Adrenal gland (tissue), 9 donors: ENCODE measurements at regions not wholly inside any gene's neighbourhood (a gene's known extent, or its start where the extent isn't known, plus 50 kb on each side); places are given as distances from the start of the nearest gene placed in this dataset.

ENCODE experiments used
- DNase-seq, 7 donors: peaks; one replicate each; pipeline ENCODE4 v3.0.0-alpha.2; 2019 to 2020
- H3K27ac ChIP-seq, 5 donors: fragments of 200-600 bp; sonication (generic) in 4 of 5; 1 replicate in 3 of 5; 2 replicates in 2 of 5; pipeline versions ENCODE4 v1.5.1 to v1.8.0; 2016 to 2020; ENCODE audit warnings: mild to moderate bottlenecking in 1 of 5
- H3K27me3 ChIP-seq: fragments of 200-600 bp; 2 replicates; pipeline ENCODE4 v1.8.0; 2021
- H3K36me3 ChIP-seq, 2 donors: fragments of 200-600 bp; replicated peaks in 1 of 2; 1 replicate in 1 of 2; 2 replicates in 1 of 2; pipeline versions ENCODE4 v1.5.1 to v1.8.0; 2018 to 2022
- H3K4me1 ChIP-seq, 2 donors: fragments of 200-600 bp; replicated peaks in 1 of 2; 1 replicate in 1 of 2; 2 replicates in 1 of 2; pipeline versions ENCODE4 v1.5.1 to v1.8.0; 2018 to 2021
- H3K4me3 ChIP-seq, 4 donors: fragments of 200-600 bp; sonication (generic) in 3 of 4; one replicate each; pipeline ENCODE4 v1.5.1; 2016 to 2018
- H3K9me3 ChIP-seq, 3 donors: fragments of 200-600 bp; sonication (generic) in 1 of 3; replicated peaks in 1 of 3; 1 replicate in 2 of 3; 2 replicates in 1 of 3; pipeline versions ENCODE4 v1.5.1 to v1.8.0; 2016 to 2021
- CTCF ChIP-seq, 6 experiments: fragments of 450-650 bp in 4 of 6; fragments of 200-600 bp in 2 of 6; sonication (generic) in 1 of 6; IDR thresholded peaks; 1 replicate in 5 of 6; 2 replicates in 1 of 6; pipeline versions ENCODE4 v1.5.1 to v1.8.0; 2016 to 2021; ENCODE audit warnings: antibody characterized with exemption in 6 of 6, mild to moderate bottlenecking in 2 of 6, moderate library complexity in 1 of 6
- POLR2A ChIP-seq, 2 donors: fragments of 450-650 bp; IDR thresholded peaks; one replicate each; pipeline ENCODE4 v1.6.1; 2017; ENCODE audit warnings: antibody characterized with exemption in 2 of 2, mild to moderate bottlenecking in 2 of 2, moderate library complexity in 1 of 2
- WGBS, 4 donors: extraction: QIAGEN DNeasy Blood & Tissue Kit in 2 of 4; methylation state at CpG; one replicate each; pipeline versions ENCODE4 v1.1.5 to v1.1.7; 2013 to 2017; 5-methylcytosine and 5-hydroxymethylcytosine counted together
- intact Hi-C, 2 donors: fragments of 100-400 bp; cut with DNase I; formaldehyde crosslinking; loops; one replicate each; pipeline versions ENCODE4 v1.14.1 to v1.15.0; 2022 to 2023
- donor health status: healthy with polysubstance abuse.
- donor health status: Bipolar disorder and iron deficiency.
- donor health status: DM: yes; HTN: yes; CAD: no.
- donor health status: DM: no; HTN: no; CAD: no.
- donor health status: DM: no; HTN: no; CAD: no.

GRCh38 chr18:51516478-51517038, 319.1 kb upstream of the MEX3C start:
- no peaks in the 10 kb centered on the region for H3K36me3 ChIP-seq
- H3K9me3 ChIP-seq = no peaks in the 10 kb centered on the region
- no peak overlapping the region for H3K27ac ChIP-seq
- intact Hi-C loops = no loop called here
- H3K4me3 ChIP-seq = no peak overlapping the region
- no peak for TF ChIP-seq CTCF (IDR thresholded peaks at IDR 0.05)
- no peak for TF ChIP-seq POLR2A (IDR thresholded peaks at IDR 0.05)
- no peaks in the 10 kb centered on the region for H3K4me1 ChIP-seq
- no peaks in the 10 kb centered on the region for H3K27me3 ChIP-seq
- 81 to 87% (median 82%) methylated on average over 5 of the region's 5 CpGs for WGBS, 4 donors
- DNase-seq = no peak

- H3K9me3 ChIP-seq = no peaks in the 10 kb centered on the region
- WGBS, 4 donors = 50 to 69% (median 59%) methylated on average over 1 of the region's 1 CpG
- no peaks in the 10 kb centered on the region for H3K4me1 ChIP-seq
- no peak overlapping the region for H3K4me3 ChIP-seq
- TF ChIP-seq CTCF (IDR thresholded peaks at IDR 0.05) = no peak
- H3K36me3 ChIP-seq = no peaks in the 10 kb centered on the region
- H3K27ac ChIP-seq = no peak overlapping the region
- intact Hi-C loops = no loop called here
- no peak for DNase-seq
- no peaks in the 10 kb centered on the region for H3K27me3 ChIP-seq
Observed at GRCh38 chr18:51519571-51519970, 322.1 kb upstream of the MEX3C start.

- 20 to 42% (median 35%) methylated on average over 1 of the region's 1 CpG for WGBS, 4 donors
- Histone ChIP-seq H3K27ac (no peak overlapping the region), H3K9me3 (no peaks in the 10 kb centered on the region), H3K4me1 (no peaks in the 10 kb centered on the region), H3K27me3 (no peaks in the 10 kb centered on the region), H3K36me3 (no peaks in the 10 kb centered on the region), H3K4me3 (no peak overlapping the region)
- DNase-seq = no peak
- intact Hi-C loops = no loop called here
- no peak for TF ChIP-seq CTCF (IDR thresholded peaks at IDR 0.05)
- no peak for TF ChIP-seq POLR2A (IDR thresholded peaks at IDR 0.05)
Observed at GRCh38 chr18:51520676-51521180, 323.2 kb upstream of the MEX3C start.

GRCh38 chr18:51522338-51522737, 324.9 kb upstream of the MEX3C start:
- 59 to 77% (median 74%) methylated on average over 2 to 7 of the region's 7 CpGs for WGBS, 4 donors
- intact Hi-C loops = no loop called here
- Histone ChIP-seq H3K4me1 (no peaks in the 10 kb centered on the region), H3K27ac (no peak overlapping the region), H3K4me3 (no peak overlapping the region), H3K9me3 (no peaks in the 10 kb centered on the region), H3K36me3 (no peaks in the 10 kb centered on the region), H3K27me3 (no peaks in the 10 kb centered on the region)
- no peak for DNase-seq
- TF ChIP-seq CTCF (IDR thresholded peaks at IDR 0.05) (no peak), POLR2A (IDR thresholded peaks at IDR 0.05) (no peak)
